Epithelial cell of esophagus (primary cell): ENCODE measurements at regions not wholly inside any gene's neighbourhood (a gene's known extent, or its start where the extent isn't known, plus 50 kb on each side); places are given as distances from the start of the nearest gene placed in this dataset.

Source experiments
- DNase-seq: peaks from one replicate; pipeline ENCODE4 v3.0.0; 2010; ENCODE audit warnings: low read depth
- H3K4me3 ChIP-seq: 2 replicates; pipeline ENCODE4 v1.5.1; 2011; ENCODE audit warnings: mild to moderate bottlenecking, low read length, control low read depth
- CTCF ChIP-seq: IDR thresholded peaks from 2 replicates; pipeline ENCODE4 v1.5.1; 2011; ENCODE audit warnings: low read depth, mild to moderate bottlenecking, low read length, control low read depth, inconsistent platforms; ENCODE audit not compliant: insufficient read depth; ENCODE audit errors: missing control alignments

- no peak for TF ChIP-seq CTCF
- no peak for DNase-seq
- H3K4me3 ChIP-seq, result no peak overlapping the region
Observed at GRCh38 chr7:118478236-118478635, 253.7 kb downstream of the ANKRD7 start.

GRCh38 chr7:118478931-118479330 is 254.4 kb downstream of the ANKRD7 start:
- DNase-seq, result no peak
- no peak for TF ChIP-seq CTCF
- H3K4me3 ChIP-seq, result no peak overlapping the region

GRCh38 chr7:118492466-118492865 is 268.0 kb downstream of the ANKRD7 start:
- no peak overlapping the region for H3K4me3 ChIP-seq
- TF ChIP-seq CTCF, result no peak
- no peak for DNase-seq

DNA sequence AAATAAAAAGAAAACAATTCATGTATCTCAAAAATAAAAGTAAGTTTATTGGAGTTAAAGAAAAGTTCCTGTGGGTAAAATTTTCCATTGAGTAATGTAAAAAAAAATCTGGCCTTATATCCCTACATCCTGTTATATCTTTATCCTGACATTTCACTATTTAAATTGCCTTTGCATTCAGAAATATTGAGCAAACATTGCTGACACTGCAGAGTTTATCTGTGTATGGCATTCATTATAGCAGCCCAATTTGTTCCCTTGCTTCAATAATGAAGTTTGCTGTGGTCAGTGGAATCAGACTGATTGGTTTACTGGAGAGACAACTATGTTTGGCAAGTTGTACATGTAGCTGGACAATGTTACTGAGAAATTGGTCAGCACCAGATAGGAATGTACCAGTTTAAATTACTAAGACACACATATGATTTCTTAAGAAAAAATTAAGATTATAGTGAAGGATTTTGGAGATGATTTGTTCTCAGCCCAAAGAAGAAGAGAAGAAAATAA is 271.7 kb downstream of the ANKRD7 start:
- no peak for TF ChIP-seq CTCF
- H3K4me3 ChIP-seq, result no peak overlapping the region
- no peak for DNase-seq

DNA sequence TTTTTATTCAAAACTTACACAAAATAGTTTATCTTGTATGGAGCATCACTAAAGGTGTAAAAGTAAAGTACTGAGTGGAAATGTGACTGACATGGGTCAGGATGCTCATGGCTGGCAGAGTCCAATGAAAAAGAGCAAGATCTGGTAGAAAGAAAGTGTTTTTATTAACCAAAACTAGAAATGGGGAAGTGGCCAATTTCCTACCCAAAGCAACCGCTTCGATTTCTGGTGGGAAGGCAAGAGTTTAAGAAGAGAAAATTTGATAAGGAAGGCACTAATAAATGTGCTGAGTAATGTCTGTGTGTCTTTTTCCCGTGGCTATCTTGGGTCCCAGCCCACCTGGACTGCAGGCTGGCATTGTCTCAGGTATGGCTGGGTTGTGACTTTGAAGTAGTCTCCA is 277.7 kb downstream of the ANKRD7 start:
- no peak overlapping the region for H3K4me3 ChIP-seq
- TF ChIP-seq CTCF, result no peak
- DNase-seq, result no peak

DNA sequence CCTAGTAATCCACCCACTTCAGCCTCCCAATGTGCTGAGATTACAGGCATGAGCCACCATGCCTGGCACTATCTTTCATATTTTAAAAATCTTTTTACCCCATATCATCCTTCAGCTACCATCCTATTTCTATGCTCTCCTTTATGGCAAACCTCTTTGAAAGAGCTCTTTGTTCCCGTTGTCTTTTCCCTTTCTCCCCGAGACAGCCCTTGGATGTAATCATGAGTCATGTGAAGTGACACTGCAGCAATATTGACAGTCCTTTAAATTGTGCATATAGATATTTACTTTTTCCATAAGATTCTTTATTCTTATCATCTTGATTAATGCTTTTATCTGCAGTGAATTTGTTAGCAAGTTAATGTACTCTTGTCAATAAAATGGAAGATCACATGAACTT is 286.6 kb downstream of the ANKRD7 start:
- H3K4me3 ChIP-seq, result no peak overlapping the region
- no peak for TF ChIP-seq CTCF

GRCh38 chr7:118517275-118517674 is 292.8 kb downstream of the ANKRD7 start:
- no peak for TF ChIP-seq CTCF
- peak; percentile 6 for DNase-seq

More for the DNA sequence above, 286.6 kb downstream of the ANKRD7 start:
- DNase-seq, result no peak

More at GRCh38 chr7:118517275-118517674, 292.8 kb downstream of the ANKRD7 start:
- H3K4me3 ChIP-seq, result no peak overlapping the region
